ENCODE measurements at regions not wholly inside any gene's neighbourhood (a gene's known extent, or its start where the extent isn't known, plus 50 kb on each side); places are given as distances from the start of the nearest gene placed in this dataset.

DNA sequence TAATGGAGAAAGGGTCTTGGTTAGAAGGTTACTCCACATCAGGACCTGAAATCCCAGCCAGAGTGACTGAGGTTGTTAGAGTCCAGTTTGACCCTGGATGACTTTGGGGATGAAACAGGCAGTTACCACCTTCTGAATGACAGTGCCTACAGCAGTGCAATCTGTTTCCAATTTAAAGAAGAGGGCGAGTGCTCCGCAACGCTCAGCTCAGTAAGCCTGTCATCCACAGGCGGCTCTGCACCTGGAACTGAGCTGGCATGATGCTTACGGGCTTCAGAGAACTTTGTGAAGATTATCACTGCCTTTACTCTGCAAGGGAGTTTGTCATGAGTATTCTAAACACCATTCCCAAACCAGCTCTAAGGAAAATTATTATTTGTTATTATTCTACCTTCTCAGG, 127.7 kb upstream of the SLC24A5 start:
- Mint-ChIP-seq H3K27ac (no peak overlapping the region), H3K36me3 (no peaks in the 10 kb centered on the region), H3K9me3 (no peaks in the 10 kb centered on the region), H3K27me3 (ENCODE audit: low read depth in 3 of 3) (peaks cover 2 to 6% (median 4%) of the 10 kb centered on the region in 3 donors), H3K4me1 (peaks cover 19% of the 10 kb centered on the region), H3K4me3 (no peak overlapping the region)
- Histone ChIP-seq H3K27me3 (ENCODE audit: control insufficient read depth in 2 of 2, insufficient read depth in 2 of 2, low read length in 2 of 2) (no peaks in the 10 kb centered on the region), H3K4me3 (replicated peaks in 1 of 3; ENCODE audit: low read depth in 2 of 3, low read length in 3 of 3) (no peak overlapping the region), H2AFZ (ENCODE audit: insufficient read depth, low read depth, low read length, poor library complexity, severe bottlenecking) (no peak overlapping the region), H3K9ac (ENCODE audit: insufficient read depth, low read length, poor library complexity, severe bottlenecking) (no peak overlapping the region), H3K4me2 (replicated peaks; ENCODE audit: extremely low read depth, low read length, poor library complexity, severe bottlenecking) (no peak overlapping the region), H3K9me3 (replicated peaks in 1 of 2; ENCODE audit: control insufficient read depth in 1 of 2, insufficient read depth in 1 of 2, low read length in 2 of 2) (no peaks in the 10 kb centered on the region), H3K79me2 (ENCODE audit: insufficient read depth, low read length) (no peaks in the 10 kb centered on the region), H3K27ac (ENCODE audit: low read depth in 1 of 2, low read length in 2 of 2) (no peak overlapping the region), H3K4me1 (ENCODE audit: control insufficient read depth in 1 of 2, insufficient read depth in 2 of 2, low read length in 2 of 2) (peaks cover 17% of the 10 kb centered on the region in 2 donors), H4K20me1 (ENCODE audit: insufficient read depth, low read length) (no peaks in the 10 kb centered on the region), H3K36me3 (replicated peaks in 1 of 2; ENCODE audit: control insufficient read depth in 1 of 2, insufficient read depth in 2 of 2, low read length in 2 of 2) (no peaks in the 10 kb centered on the region)
- TF ChIP-seq, protein P1, sequence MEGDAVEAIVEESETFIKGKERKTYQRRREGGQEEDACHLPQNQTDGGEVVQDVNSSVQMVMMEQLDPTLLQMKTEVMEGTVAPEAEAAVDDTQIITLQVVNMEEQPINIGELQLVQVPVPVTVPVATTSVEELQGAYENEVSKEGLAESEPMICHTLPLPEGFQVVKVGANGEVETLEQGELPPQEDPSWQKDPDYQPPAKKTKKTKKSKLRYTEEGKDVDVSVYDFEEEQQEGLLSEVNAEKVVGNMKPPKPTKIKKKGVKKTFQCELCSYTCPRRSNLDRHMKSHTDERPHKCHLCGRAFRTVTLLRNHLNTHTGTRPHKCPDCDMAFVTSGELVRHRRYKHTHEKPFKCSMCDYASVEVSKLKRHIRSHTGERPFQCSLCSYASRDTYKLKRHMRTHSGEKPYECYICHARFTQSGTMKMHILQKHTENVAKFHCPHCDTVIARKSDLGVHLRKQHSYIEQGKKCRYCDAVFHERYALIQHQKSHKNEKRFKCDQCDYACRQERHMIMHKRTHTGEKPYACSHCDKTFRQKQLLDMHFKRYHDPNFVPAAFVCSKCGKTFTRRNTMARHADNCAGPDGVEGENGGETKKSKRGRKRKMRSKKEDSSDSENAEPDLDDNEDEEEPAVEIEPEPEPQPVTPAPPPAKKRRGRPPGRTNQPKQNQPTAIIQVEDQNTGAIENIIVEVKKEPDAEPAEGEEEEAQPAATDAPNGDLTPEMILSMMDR (IDR thresholded peaks at IDR 0.05): no peak
- 97% methylated on average over 4 of the region's 5 CpGs for WGBS (ENCODE audit: insufficient coverage)
- intact Hi-C loops (cut with micrococcal nuclease): loop anchor here in 1 of 2 donors (10.0 kb wide), 1 partner anchor 518 kb away; no protein-coding TSS in a partner anchor
- no peak for DNase-seq

DNA sequence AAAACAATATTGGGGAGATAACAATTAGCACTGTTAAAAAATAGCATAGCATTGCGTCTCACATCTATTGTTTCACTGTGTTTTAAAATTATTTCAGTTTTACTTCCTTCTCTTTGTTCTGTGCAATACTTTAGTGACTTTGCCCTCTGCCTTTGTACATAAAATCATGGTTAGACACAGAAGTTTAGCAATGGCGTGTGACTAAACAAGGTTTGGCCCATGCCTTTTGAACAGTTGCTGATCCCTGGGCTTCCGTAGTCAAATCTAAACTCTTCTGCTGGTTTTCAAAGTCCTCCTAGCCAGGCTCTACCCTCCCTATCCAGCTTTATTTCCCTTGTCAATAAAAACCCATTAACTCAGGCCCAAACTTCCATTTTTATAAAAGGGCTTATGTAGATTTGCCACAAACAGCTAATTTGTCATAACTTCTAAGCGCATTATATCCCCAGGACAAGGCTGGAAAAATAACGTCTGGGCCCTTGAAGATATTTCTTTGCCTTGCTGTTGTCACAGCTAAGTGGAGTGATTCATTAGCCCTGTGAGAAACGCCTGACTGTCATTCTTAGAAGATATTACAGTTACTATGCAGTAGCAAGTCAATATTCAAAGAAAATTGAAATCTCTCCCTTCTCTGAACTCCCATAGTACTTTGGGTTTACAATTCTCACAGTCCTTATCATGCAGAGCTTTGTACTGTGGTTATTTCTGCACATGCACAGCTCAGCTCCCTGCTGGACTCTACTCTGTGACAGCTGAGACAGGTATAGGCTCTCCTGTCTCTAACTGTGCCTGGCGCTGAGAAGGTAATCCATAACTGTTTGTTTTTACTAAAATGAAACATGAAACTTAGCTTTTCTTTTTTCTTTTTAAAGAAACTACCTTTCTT, 123.4 kb upstream of the SLC24A5 start:
- Mint-ChIP-seq H3K4me3 (no peak overlapping the region), H3K27me3 (ENCODE audit: low read depth in 3 of 3) (peaks cover 0 to 6% (median 4%) of the 10 kb centered on the region in 3 donors), H3K36me3 (no peaks in the 10 kb centered on the region), H3K27ac (peak overlapping the region; percentile 19 to 84 (median 54)), H3K4me1 (peaks cover 60% of the 10 kb centered on the region), H3K9me3 (no peaks in the 10 kb centered on the region)
- peak overlapping the region; percentile 29 for H3K4me2 ChIP-seq (replicated peaks; ENCODE audit: extremely low read depth, low read length, poor library complexity, severe bottlenecking)
- no peaks in the 10 kb centered on the region for H3K36me3 ChIP-seq (replicated peaks in 1 of 2; ENCODE audit: control insufficient read depth in 1 of 2, insufficient read depth in 2 of 2, low read length in 2 of 2)
- intact Hi-C loops (cut with micrococcal nuclease): loop anchor here in 1 of 2 donors (10.0 kb wide), 1 partner anchor 523 kb away; no protein-coding TSS in a partner anchor
- H4K20me1 ChIP-seq (ENCODE audit: insufficient read depth, low read length): no peaks in the 10 kb centered on the region
- TF ChIP-seq, protein P1 (IDR thresholded peaks at IDR 0.05): no peak
- H3K9ac ChIP-seq (ENCODE audit: insufficient read depth, low read length, poor library complexity, severe bottlenecking): no peak overlapping the region
- no peaks in the 10 kb centered on the region for H3K79me2 ChIP-seq (ENCODE audit: insufficient read depth, low read length)
- peak; percentile 27 to 40 (median 34) for DNase-seq
- 5% methylated on average over 2 of the region's 7 CpGs for WGBS (ENCODE audit: insufficient coverage)
- H3K4me1 ChIP-seq (ENCODE audit: control insufficient read depth in 1 of 2, insufficient read depth in 2 of 2, low read length in 2 of 2): peaks cover 54 to 56% of the 10 kb centered on the region in 2 donors
- H3K9me3 ChIP-seq (replicated peaks in 1 of 2; ENCODE audit: control insufficient read depth in 1 of 2, insufficient read depth in 1 of 2, low read length in 2 of 2): no peaks in the 10 kb centered on the region
- H3K27me3 ChIP-seq (ENCODE audit: control insufficient read depth in 2 of 2, insufficient read depth in 2 of 2, low read length in 2 of 2): no peaks in the 10 kb centered on the region
- peak overlapping the region in 1 of 3 experiments; percentile 22 for H3K4me3 ChIP-seq (replicated peaks in 1 of 3; ENCODE audit: low read depth in 2 of 3, low read length in 3 of 3)
- peak overlapping the region in 1 of 2 donors; percentile 67 for H3K27ac ChIP-seq (ENCODE audit: low read depth in 1 of 2, low read length in 2 of 2)
- H2AFZ ChIP-seq (ENCODE audit: insufficient read depth, low read depth, low read length, poor library complexity, severe bottlenecking): peak overlapping the region; percentile 29

All from CD14-positive monocyte (primary cell).